ENCODE measurements at regions not wholly inside any gene's neighbourhood (a gene's known extent, or its start where the extent isn't known, plus 50 kb on each side); places are given as distances from the start of the nearest gene placed in this dataset.

DNA sequence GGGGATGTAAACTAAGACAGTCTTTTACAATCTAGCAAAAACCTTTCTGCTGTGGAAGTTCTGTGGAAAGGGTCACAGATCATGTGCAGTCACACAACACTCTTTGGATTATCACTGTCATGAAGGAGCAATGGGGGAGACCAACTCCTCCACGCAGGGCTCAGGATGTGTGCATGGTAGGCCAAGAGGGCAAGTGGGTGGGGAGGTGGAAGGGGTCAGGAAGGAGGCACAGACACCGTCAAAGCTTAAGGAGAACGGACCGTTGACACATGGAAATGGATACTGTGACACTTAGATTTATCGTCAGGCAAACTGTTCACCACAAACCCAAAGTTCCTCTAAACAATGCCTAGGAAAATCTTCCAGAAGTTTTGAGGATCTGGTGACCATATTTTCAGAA, 215.8 kb downstream of the PAX1 start:
- TF ChIP-seq POLR2AphosphoS5 (IDR thresholded peaks at IDR 0.05; ENCODE audit: control insufficient read depth, insufficient read depth, low read depth, low read length): no peak
- TF ChIP-seq, protein P1, sequence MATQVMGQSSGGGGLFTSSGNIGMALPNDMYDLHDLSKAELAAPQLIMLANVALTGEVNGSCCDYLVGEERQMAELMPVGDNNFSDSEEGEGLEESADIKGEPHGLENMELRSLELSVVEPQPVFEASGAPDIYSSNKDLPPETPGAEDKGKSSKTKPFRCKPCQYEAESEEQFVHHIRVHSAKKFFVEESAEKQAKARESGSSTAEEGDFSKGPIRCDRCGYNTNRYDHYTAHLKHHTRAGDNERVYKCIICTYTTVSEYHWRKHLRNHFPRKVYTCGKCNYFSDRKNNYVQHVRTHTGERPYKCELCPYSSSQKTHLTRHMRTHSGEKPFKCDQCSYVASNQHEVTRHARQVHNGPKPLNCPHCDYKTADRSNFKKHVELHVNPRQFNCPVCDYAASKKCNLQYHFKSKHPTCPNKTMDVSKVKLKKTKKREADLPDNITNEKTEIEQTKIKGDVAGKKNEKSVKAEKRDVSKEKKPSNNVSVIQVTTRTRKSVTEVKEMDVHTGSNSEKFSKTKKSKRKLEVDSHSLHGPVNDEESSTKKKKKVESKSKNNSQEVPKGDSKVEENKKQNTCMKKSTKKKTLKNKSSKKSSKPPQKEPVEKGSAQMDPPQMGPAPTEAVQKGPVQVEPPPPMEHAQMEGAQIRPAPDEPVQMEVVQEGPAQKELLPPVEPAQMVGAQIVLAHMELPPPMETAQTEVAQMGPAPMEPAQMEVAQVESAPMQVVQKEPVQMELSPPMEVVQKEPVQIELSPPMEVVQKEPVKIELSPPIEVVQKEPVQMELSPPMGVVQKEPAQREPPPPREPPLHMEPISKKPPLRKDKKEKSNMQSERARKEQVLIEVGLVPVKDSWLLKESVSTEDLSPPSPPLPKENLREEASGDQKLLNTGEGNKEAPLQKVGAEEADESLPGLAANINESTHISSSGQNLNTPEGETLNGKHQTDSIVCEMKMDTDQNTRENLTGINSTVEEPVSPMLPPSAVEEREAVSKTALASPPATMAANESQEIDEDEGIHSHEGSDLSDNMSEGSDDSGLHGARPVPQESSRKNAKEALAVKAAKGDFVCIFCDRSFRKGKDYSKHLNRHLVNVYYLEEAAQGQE (IDR thresholded peaks at IDR 0.05; ENCODE audit: borderline replicate concordance): no peak
- TF ChIP-seq, protein P1 (CRISPR knock-in tag; IDR thresholded peaks at IDR 0.05; ENCODE audit: low read depth): no peak
- TF ChIP-seq EZH2 (IDR thresholded peaks at IDR 0.05; ENCODE audit: borderline replicate concordance, low read depth, low read length): no peak
- no peak for TF ChIP-seq CEBPG (CRISPR knock-in tag; IDR thresholded peaks at IDR 0.05)
- no peak for TF ChIP-seq CEBPG (tag; conservative IDR thresholded peaks at IDR 0.05 in 1 of 2, IDR thresholded peaks at IDR 0.05 in 1 of 2)
- TF ChIP-seq, protein P2, sequence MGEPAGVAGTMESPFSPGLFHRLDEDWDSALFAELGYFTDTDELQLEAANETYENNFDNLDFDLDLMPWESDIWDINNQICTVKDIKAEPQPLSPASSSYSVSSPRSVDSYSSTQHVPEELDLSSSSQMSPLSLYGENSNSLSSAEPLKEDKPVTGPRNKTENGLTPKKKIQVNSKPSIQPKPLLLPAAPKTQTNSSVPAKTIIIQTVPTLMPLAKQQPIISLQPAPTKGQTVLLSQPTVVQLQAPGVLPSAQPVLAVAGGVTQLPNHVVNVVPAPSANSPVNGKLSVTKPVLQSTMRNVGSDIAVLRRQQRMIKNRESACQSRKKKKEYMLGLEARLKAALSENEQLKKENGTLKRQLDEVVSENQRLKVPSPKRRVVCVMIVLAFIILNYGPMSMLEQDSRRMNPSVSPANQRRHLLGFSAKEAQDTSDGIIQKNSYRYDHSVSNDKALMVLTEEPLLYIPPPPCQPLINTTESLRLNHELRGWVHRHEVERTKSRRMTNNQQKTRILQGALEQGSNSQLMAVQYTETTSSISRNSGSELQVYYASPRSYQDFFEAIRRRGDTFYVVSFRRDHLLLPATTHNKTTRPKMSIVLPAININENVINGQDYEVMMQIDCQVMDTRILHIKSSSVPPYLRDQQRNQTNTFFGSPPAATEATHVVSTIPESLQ (CRISPR knock-in tag; IDR thresholded peaks at IDR 0.05): no peak
- TF ChIP-seq, protein P3, sequence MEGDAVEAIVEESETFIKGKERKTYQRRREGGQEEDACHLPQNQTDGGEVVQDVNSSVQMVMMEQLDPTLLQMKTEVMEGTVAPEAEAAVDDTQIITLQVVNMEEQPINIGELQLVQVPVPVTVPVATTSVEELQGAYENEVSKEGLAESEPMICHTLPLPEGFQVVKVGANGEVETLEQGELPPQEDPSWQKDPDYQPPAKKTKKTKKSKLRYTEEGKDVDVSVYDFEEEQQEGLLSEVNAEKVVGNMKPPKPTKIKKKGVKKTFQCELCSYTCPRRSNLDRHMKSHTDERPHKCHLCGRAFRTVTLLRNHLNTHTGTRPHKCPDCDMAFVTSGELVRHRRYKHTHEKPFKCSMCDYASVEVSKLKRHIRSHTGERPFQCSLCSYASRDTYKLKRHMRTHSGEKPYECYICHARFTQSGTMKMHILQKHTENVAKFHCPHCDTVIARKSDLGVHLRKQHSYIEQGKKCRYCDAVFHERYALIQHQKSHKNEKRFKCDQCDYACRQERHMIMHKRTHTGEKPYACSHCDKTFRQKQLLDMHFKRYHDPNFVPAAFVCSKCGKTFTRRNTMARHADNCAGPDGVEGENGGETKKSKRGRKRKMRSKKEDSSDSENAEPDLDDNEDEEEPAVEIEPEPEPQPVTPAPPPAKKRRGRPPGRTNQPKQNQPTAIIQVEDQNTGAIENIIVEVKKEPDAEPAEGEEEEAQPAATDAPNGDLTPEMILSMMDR (IDR thresholded peaks at IDR 0.05 in 2 of 3, conservative IDR thresholded peaks at IDR 0.05 in 1 of 3; ENCODE audit: insufficient read depth in 2 of 3, low read depth in 1 of 3, low read length in 3 of 3): no peak

Data from K562 (cell line).